NCI-H1436 treated with DMSO at 0.1 percent for 48 hours (cell line): ENCODE measurements at regions not wholly inside any gene's neighbourhood (a gene's known extent, or its start where the extent isn't known, plus 50 kb on each side); places are given as distances from the start of the nearest gene placed in this dataset.
"Not testable (repeated sequence)": the region's sequence is repeated elsewhere in the genome, so short reads cannot be mapped to it uniquely, and the experiment has no call there.

Source experiments
- DNase-seq: peaks from one replicate; lab custom pipeline; 2025; lab: John Stamatoyannopoulos, UW

GRCh38 chr2:114066186-114066747, 176.4 kb downstream of the ACTR3 start:
- no peak for DNase-seq

GRCh38 chr2:114068438-114068837, 178.5 kb downstream of the ACTR3 start:
- no peak for DNase-seq

GRCh38 chr2:114076961-114077360, 187.1 kb downstream of the ACTR3 start:
- DNase-seq, result no peak

- DNase-seq, result no peak
Observed at GRCh38 chr2:114079366-114080004, 189.6 kb downstream of the ACTR3 start.

- no peak for DNase-seq
Observed at GRCh38 chr2:114082731-114083433, 193.0 kb downstream of the ACTR3 start.

- DNase-seq, result no peak
Observed at GRCh38 chr2:114083717-114084387, 194.0 kb downstream of the ACTR3 start.

- no peak for DNase-seq
Observed at GRCh38 chr2:114085238-114085637, 195.3 kb downstream of the ACTR3 start.

- no peak for DNase-seq
Observed at GRCh38 chr2:114085992-114086391, 196.1 kb downstream of the ACTR3 start.

GRCh38 chr2:114089636-114090319, 199.9 kb downstream of the ACTR3 start:
- DNase-seq, result no peak

GRCh38 chr2:114091010-114091409, 201.1 kb downstream of the ACTR3 start:
- DNase-seq, result no peak

GRCh38 chr2:114108249-114108648, 218.4 kb downstream of the ACTR3 start:
- no peak for DNase-seq

GRCh38 chr2:114108824-114109416, 219.0 kb downstream of the ACTR3 start:
- DNase-seq, result no peak

GRCh38 chr2:114111329-114111728, 221.4 kb downstream of the ACTR3 start:
- no peak for DNase-seq

GRCh38 chr2:114113518-114113917, 223.6 kb downstream of the ACTR3 start:
- DNase-seq, result no peak

- DNase-seq, result no peak
Observed at GRCh38 chr2:114118088-114118487, 228.2 kb downstream of the ACTR3 start.

- DNase-seq, result no peak
Observed at GRCh38 chr2:114119862-114120261, 230.0 kb downstream of the ACTR3 start.

GRCh38 chr2:114122930-114123329, 233.0 kb downstream of the ACTR3 start:
- DNase-seq, result no peak

GRCh38 chr2:114123925-114124324, 234.0 kb downstream of the ACTR3 start:
- no peak for DNase-seq

- DNase-seq, result no peak
Observed at GRCh38 chr2:114127372-114127771, 237.5 kb downstream of the ACTR3 start.

GRCh38 chr2:114128263-114128662, 238.4 kb downstream of the ACTR3 start:
- no peak for DNase-seq

GRCh38 chr2:114128725-114129124, 238.8 kb downstream of the ACTR3 start:
- no peak for DNase-seq

- DNase-seq, result not testable (repeated sequence)
Observed at GRCh38 chr2:114132050-114132449, 242.2 kb downstream of the ACTR3 start.
